ENCODE measurements at regions not wholly inside any gene's neighbourhood (a gene's known extent, or its start where the extent isn't known, plus 50 kb on each side); places are given as distances from the start of the nearest gene placed in this dataset.
"Not testable (repeated sequence)": the region's sequence is repeated elsewhere in the genome, so short reads cannot be mapped to it uniquely, and the experiment has no call there.

DNA sequence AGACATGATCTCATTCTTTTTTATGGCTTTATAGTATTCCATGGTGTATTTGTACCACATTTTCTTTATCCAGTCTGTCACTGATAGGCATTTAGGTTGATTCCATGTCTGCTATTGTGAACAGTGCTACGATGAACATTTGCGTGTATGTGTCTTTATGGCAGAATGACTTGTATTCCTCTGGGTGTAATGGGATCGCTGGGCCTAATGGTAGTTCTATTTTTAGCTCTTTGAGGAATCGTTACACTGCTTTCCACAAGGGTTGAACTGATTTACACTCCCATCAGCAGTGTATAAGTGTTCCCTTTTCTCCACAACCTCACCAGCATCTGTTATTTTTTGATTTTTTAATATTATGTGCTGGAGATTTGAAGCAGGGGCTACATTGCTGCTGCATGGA, 102.8 kb upstream of the PMEPA1 start:
- not testable (repeated sequence) for H3K4me3 ChIP-seq (ENCODE audit: insufficient read depth in 1 of 2, low read depth in 1 of 2, low read length in 2 of 2); H4K8ac ChIP-seq (ENCODE audit: low read length); H3K4me2 ChIP-seq (ENCODE audit: low read length, poor library complexity, severe bottlenecking); H2BK5ac ChIP-seq (ENCODE audit: low read depth, low read length, poor library complexity, severe bottlenecking); H3K23ac ChIP-seq (ENCODE audit: low read length in 2 of 2); H3K9ac ChIP-seq (ENCODE audit: low read length); DNase-seq; H3K9me3 ChIP-seq (ENCODE audit: control insufficient read depth, low read length); H2BK12ac ChIP-seq (ENCODE audit: low read length in 2 of 2); H3K4me1 ChIP-seq (ENCODE audit: control insufficient read depth, insufficient read depth, low read depth, low read length); H3K79me1 ChIP-seq (replicated peaks; ENCODE audit: low read length, poor library complexity, severe bottlenecking); H2AK5ac ChIP-seq (ENCODE audit: low read length, severe bottlenecking); H3K14ac ChIP-seq (ENCODE audit: low read length in 2 of 2); H3K27ac ChIP-seq (ENCODE audit: low read length, poor library complexity, severe bottlenecking); H2AFZ ChIP-seq (ENCODE audit: low read depth, low read length); H3K4ac ChIP-seq (ENCODE audit: low read depth in 1 of 2, low read length in 2 of 2); H3K18ac ChIP-seq (ENCODE audit: low read depth in 1 of 2, low read length in 2 of 2); H4K91ac ChIP-seq (ENCODE audit: low read length); H3K36me3 ChIP-seq (ENCODE audit: control insufficient read depth in 1 of 2, insufficient read depth in 2 of 2, low read depth in 1 of 2, low read length in 2 of 2); H2BK15ac ChIP-seq (ENCODE audit: low read depth, poor library complexity, severe bottlenecking); H2BK120ac ChIP-seq (ENCODE audit: low read depth, low read length)
- H3K27me3 ChIP-seq (ENCODE audit: control insufficient read depth in 1 of 2, insufficient read depth in 1 of 2, low read length in 2 of 2): peaks cover 6 to 79% of the 10 kb centered on the region in 2 experiments
- 73% methylated on average over 2 of the region's 4 CpGs for WGBS

DNA sequence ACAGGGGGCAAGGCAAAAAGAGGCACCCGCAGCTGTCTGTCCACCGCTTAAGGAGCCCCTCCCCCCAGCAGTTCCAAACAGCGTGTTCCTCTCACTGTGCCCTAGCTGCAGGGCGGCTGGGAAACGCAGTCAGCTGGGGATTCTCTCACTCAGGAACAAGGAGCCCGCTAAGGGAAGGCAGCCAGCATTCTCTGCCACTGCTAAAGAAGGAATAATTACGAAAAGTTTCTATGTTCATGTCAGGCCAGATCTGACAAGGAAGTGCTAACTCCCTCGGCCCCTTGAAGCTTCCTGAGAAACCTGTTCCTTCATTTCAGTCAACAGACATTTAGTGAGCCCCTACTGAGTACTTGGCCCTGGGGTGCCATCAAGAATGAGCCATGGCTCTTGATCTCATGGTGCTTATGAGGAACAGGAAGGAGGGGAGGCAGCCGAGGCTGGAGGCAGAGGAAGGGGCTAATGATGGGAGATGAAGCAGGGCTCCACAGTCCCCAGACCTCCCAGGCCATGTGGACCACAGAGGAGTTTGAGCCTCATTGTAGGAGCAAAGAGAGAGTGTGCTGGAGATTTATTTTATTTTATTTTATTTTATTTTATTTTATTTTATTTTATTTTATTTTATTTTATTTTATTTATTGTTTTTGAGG, 101.7 kb upstream of the PMEPA1 start:
- 22% methylated on average over 9 of the region's 9 CpGs for WGBS
- no peak overlapping the region for H4K91ac ChIP-seq (ENCODE audit: low read length)

DNA sequence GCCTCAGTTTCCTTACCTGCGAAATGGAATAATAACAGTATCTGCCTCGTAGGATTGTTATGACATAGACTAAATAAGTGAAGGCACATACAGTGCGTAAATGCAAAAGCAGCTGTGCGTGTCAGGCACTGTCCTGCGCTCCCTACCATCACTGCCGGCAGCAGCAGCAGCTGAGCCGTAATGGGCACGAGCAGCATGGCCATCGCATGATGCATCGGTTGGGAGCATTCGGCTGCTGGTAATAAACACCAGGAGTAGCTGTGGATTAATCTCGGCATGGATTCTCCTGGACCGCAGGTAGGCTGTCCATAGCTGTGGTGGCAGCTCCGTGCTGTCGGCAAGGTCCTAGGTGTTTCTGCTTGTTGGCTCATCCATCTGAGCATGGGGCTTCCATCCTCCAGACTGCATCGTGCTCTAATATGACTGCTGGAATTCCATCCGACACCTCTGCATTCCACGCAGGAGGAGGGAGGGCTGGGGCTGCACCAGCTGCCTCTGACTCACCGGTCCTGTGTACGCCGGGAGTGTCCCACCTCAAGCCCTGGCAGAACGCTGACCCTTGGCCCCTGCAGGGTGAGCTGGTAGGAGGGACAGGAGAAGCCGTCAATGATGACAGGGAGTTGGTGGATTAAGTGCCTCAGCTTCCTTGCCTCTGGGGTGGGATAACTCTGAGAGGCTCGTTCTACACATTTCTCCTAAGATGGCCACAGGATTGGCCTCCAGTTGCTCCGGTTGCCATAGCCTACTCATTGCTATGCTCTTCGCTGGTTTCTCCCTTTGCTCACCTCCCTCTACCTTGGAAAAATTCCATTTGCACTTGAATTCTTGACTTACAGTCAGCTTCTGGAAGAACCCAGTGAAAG, 100.9 kb upstream of the PMEPA1 start:
- H2AK5ac ChIP-seq (ENCODE audit: low read length, severe bottlenecking): no peak overlapping the region
- no peak for DNase-seq
- no peak overlapping the region for H3K4ac ChIP-seq (ENCODE audit: low read depth in 1 of 2, low read length in 2 of 2)
- 65% methylated on average over 26 of the region's 26 CpGs for WGBS
- H4K91ac ChIP-seq (ENCODE audit: low read length): no peak overlapping the region
- no peaks in the 10 kb centered on the region for H3K9me3 ChIP-seq (ENCODE audit: control insufficient read depth, low read length)
- H3K4me3 ChIP-seq (ENCODE audit: insufficient read depth in 1 of 2, low read depth in 1 of 2, low read length in 2 of 2): no peak overlapping the region
- no peak overlapping the region for H3K14ac ChIP-seq (ENCODE audit: low read length in 2 of 2)
- H3K23ac ChIP-seq (ENCODE audit: low read length in 2 of 2): no peak overlapping the region
- no peak overlapping the region for H2BK12ac ChIP-seq (ENCODE audit: low read length in 2 of 2)
- H2AFZ ChIP-seq (ENCODE audit: low read depth, low read length): no peak overlapping the region
- H2BK15ac ChIP-seq (ENCODE audit: low read depth, poor library complexity, severe bottlenecking): no peak overlapping the region
- no peak overlapping the region for H3K4me2 ChIP-seq (ENCODE audit: low read length, poor library complexity, severe bottlenecking)
- H3K4me1 ChIP-seq (ENCODE audit: control insufficient read depth, insufficient read depth, low read depth, low read length): peaks cover 9% of the 10 kb centered on the region
- no peak overlapping the region for H4K8ac ChIP-seq (ENCODE audit: low read length)
- no peak overlapping the region for H2BK120ac ChIP-seq (ENCODE audit: low read depth, low read length)
- H3K79me1 ChIP-seq (replicated peaks; ENCODE audit: low read length, poor library complexity, severe bottlenecking): no peaks in the 10 kb centered on the region
- H2BK5ac ChIP-seq (ENCODE audit: low read depth, low read length, poor library complexity, severe bottlenecking): no peak overlapping the region
- no peak overlapping the region for H3K18ac ChIP-seq (ENCODE audit: low read depth in 1 of 2, low read length in 2 of 2)
- H3K36me3 ChIP-seq (ENCODE audit: control insufficient read depth in 1 of 2, insufficient read depth in 2 of 2, low read depth in 1 of 2, low read length in 2 of 2): no peaks in the 10 kb centered on the region
- no peak overlapping the region for H3K27ac ChIP-seq (ENCODE audit: low read length, poor library complexity, severe bottlenecking)
- peaks cover 0 to 88% of the 10 kb centered on the region in 2 experiments for H3K27me3 ChIP-seq (ENCODE audit: control insufficient read depth in 1 of 2, insufficient read depth in 1 of 2, low read length in 2 of 2)
- H3K9ac ChIP-seq (ENCODE audit: low read length): no peak overlapping the region

More for the DNA sequence above, 101.7 kb upstream of the PMEPA1 start:
- H3K4me2 ChIP-seq (ENCODE audit: low read length, poor library complexity, severe bottlenecking): no peak overlapping the region
- H3K18ac ChIP-seq (ENCODE audit: low read depth in 1 of 2, low read length in 2 of 2): no peak overlapping the region
- no peak overlapping the region for H2AFZ ChIP-seq (ENCODE audit: low read depth, low read length)
- no peaks in the 10 kb centered on the region for H3K9me3 ChIP-seq (ENCODE audit: control insufficient read depth, low read length)
- H3K4me1 ChIP-seq (ENCODE audit: control insufficient read depth, insufficient read depth, low read depth, low read length): peaks cover 9% of the 10 kb centered on the region
- no peak overlapping the region for H3K9ac ChIP-seq (ENCODE audit: low read length)
- no peak overlapping the region for H2BK120ac ChIP-seq (ENCODE audit: low read depth, low read length)
- H3K27me3 ChIP-seq (ENCODE audit: control insufficient read depth in 1 of 2, insufficient read depth in 1 of 2, low read length in 2 of 2): peaks cover 0 to 80% of the 10 kb centered on the region in 2 experiments
- no peak overlapping the region for H3K4ac ChIP-seq (ENCODE audit: low read depth in 1 of 2, low read length in 2 of 2)
- no peaks in the 10 kb centered on the region for H3K79me1 ChIP-seq (replicated peaks; ENCODE audit: low read length, poor library complexity, severe bottlenecking)
- H3K36me3 ChIP-seq (ENCODE audit: control insufficient read depth in 1 of 2, insufficient read depth in 2 of 2, low read depth in 1 of 2, low read length in 2 of 2): no peaks in the 10 kb centered on the region
- H3K4me3 ChIP-seq (ENCODE audit: insufficient read depth in 1 of 2, low read depth in 1 of 2, low read length in 2 of 2): no peak overlapping the region
- H3K14ac ChIP-seq (ENCODE audit: low read length in 2 of 2): no peak overlapping the region
- H2BK12ac ChIP-seq (ENCODE audit: low read length in 2 of 2): no peak overlapping the region
- H3K23ac ChIP-seq (ENCODE audit: low read length in 2 of 2): no peak overlapping the region
- no peak for DNase-seq
- no peak overlapping the region for H2AK5ac ChIP-seq (ENCODE audit: low read length, severe bottlenecking)
- no peak overlapping the region for H2BK15ac ChIP-seq (ENCODE audit: low read depth, poor library complexity, severe bottlenecking)
- no peak overlapping the region for H3K27ac ChIP-seq (ENCODE audit: low read length, poor library complexity, severe bottlenecking)
- H2BK5ac ChIP-seq (ENCODE audit: low read depth, low read length, poor library complexity, severe bottlenecking): no peak overlapping the region
- H4K8ac ChIP-seq (ENCODE audit: low read length): no peak overlapping the region

DNA sequence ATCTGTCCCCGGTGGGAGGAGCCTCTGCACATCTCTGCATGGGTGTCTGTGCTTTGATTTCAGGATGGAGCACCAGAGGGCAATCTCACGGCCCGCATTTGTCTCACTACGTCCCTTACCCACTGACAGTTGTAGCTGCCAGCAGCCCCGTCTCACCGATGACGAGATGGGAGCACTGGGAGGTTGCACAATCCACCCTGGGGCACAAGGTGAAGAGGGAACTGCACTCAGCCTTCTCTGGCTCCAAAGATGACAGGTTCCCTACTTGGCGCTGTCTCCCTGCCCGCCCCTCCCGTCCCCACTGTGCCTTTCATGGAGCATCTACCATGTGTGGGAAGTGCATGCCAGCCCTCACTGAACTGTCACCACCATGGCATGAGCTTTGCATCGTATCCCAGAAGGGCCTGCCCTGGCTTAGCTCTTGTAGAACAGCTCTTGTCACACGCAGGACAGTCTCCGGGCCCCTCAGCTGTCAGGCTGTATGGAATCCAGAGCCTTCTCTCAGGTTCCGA, 99.9 kb upstream of the PMEPA1 start:
- no peak for DNase-seq
- 73% methylated on average over 14 of the region's 14 CpGs for WGBS
- Histone ChIP-seq H3K23ac (ENCODE audit: low read length in 2 of 2) (no peak overlapping the region), H2AFZ (ENCODE audit: low read depth, low read length) (no peak overlapping the region), H3K79me1 (replicated peaks; ENCODE audit: low read length, poor library complexity, severe bottlenecking) (no peaks in the 10 kb centered on the region), H2BK12ac (ENCODE audit: low read length in 2 of 2) (no peak overlapping the region), H3K9me3 (ENCODE audit: control insufficient read depth, low read length) (no peaks in the 10 kb centered on the region), H2BK5ac (ENCODE audit: low read depth, low read length, poor library complexity, severe bottlenecking) (no peak overlapping the region), H2BK15ac (ENCODE audit: low read depth, poor library complexity, severe bottlenecking) (no peak overlapping the region), H3K14ac (ENCODE audit: low read length in 2 of 2) (no peak overlapping the region), H3K27ac (ENCODE audit: low read length, poor library complexity, severe bottlenecking) (no peak overlapping the region), H3K18ac (ENCODE audit: low read depth in 1 of 2, low read length in 2 of 2) (no peak overlapping the region), H3K4ac (ENCODE audit: low read depth in 1 of 2, low read length in 2 of 2) (no peak overlapping the region), H2BK120ac (ENCODE audit: low read depth, low read length) (no peak overlapping the region), H3K9ac (ENCODE audit: low read length) (no peak overlapping the region), H3K4me2 (ENCODE audit: low read length, poor library complexity, severe bottlenecking) (no peak overlapping the region), H3K36me3 (ENCODE audit: control insufficient read depth in 1 of 2, insufficient read depth in 2 of 2, low read depth in 1 of 2, low read length in 2 of 2) (no peaks in the 10 kb centered on the region), H3K4me1 (ENCODE audit: control insufficient read depth, insufficient read depth, low read depth, low read length) (peaks cover 9% of the 10 kb centered on the region), H3K27me3 (ENCODE audit: control insufficient read depth in 1 of 2, insufficient read depth in 1 of 2, low read length in 2 of 2) (peaks cover 0 to 88% of the 10 kb centered on the region in 2 experiments), H3K4me3 (ENCODE audit: insufficient read depth in 1 of 2, low read depth in 1 of 2, low read length in 2 of 2) (no peak overlapping the region), H4K8ac (ENCODE audit: low read length) (no peak overlapping the region), H2AK5ac (ENCODE audit: low read length, severe bottlenecking) (no peak overlapping the region), H4K91ac (ENCODE audit: low read length) (no peak overlapping the region)
